K562 (cell line): ENCODE measurements at regions not wholly inside any gene's neighbourhood (a gene's known extent, or its start where the extent isn't known, plus 50 kb on each side); places are given as distances from the start of the nearest gene placed in this dataset.

ENCODE experiments used
- CTCF ChIP-seq, 3 experiments: IDR thresholded peaks in 2 of 3; conservative IDR thresholded peaks in 1 of 3; 2 replicates each; pipeline ENCODE4 v1.5.1; 2011 to 2012; ENCODE audit warnings: low read length in 3 of 3, mild to moderate bottlenecking in 3 of 3, control low read depth in 2 of 3, improper control_type of control experiment in 1 of 3, inconsistent platforms in 1 of 3, low read depth in 1 of 3, mixed read lengths in 1 of 3, moderate library complexity in 1 of 3; ENCODE audit not compliant: insufficient read depth in 2 of 3
- E2F5 ChIP-seq: sonication (generic); formaldehyde crosslinking; IDR thresholded peaks from 2 replicates; pipeline ENCODE4 v1.8.0; 2022; ENCODE audit warnings: mild to moderate bottlenecking, missing genetic modification reagents
- NBN ChIP-seq: fragments of 450-650 bp; IDR thresholded peaks from 2 replicates; pipeline ENCODE4 v1.6.1; 2016; ENCODE audit warnings: low read depth, mild to moderate bottlenecking
- RCOR1 ChIP-seq, 2 experiments: IDR thresholded peaks; 2 replicates each; pipeline ENCODE4 v1.6.1; 2012; ENCODE audit warnings: low read depth in 2 of 2, low read length in 2 of 2, borderline replicate concordance in 1 of 2, improper control_type of control experiment in 1 of 2
- SIN3B ChIP-seq: fragments of 450-650 bp; IDR thresholded peaks from 2 replicates; pipeline ENCODE4 v1.6.1; 2017; ENCODE audit warnings: low read depth, mild to moderate bottlenecking, moderate library complexity
- ZBTB17 ChIP-seq: fragments of 450-650 bp; formaldehyde crosslinking; IDR thresholded peaks from 2 replicates; pipeline ENCODE4 v1.4.0; 2020; ENCODE audit warnings: mild to moderate bottlenecking
- TF ChIP-seq, protein P1 (sequence below): fragments of 250-450 bp; sonication (Bioruptor Pico); IDR thresholded peaks from 2 replicates; pipeline ENCODE4 v1.4.0; 2020; ENCODE audit warnings: mild to moderate bottlenecking, moderate library complexity

DNA sequence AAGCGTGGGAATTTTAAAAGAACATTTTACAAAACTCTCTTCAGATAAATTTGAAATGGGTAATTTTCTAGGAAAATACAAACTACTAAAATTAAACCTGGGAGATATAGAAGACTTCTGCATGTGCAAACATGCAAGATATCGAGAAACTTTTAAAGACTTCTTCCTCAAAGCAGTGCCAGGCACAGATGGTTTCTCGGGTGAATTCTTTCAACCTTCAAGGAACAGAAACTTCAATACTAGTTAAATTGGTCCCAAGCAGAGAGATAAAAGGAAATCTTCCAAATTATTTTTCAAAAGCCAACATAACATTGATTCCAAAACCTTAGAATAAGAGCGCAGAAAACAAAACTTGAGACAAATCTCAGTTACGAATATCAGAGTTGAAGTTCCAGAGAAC is 732.7 kb downstream of the PDCD6IP start:
- TF ChIP-seq E2F5 (CRISPR knock-in tag): no peak
- TF ChIP-seq RCOR1 (IDR thresholded peaks at IDR 0.05; ENCODE audit: borderline replicate concordance in 1 of 2, low read depth in 2 of 2, low read length in 2 of 2): no peak
- no peak for TF ChIP-seq ZBTB17 (CRISPR knock-in tag)
- no peak for TF ChIP-seq NBN
- no peak for TF ChIP-seq SIN3B
- TF ChIP-seq CTCF (IDR thresholded peaks at IDR 0.05 in 2 of 3, conservative IDR thresholded peaks at IDR 0.05 in 1 of 3; ENCODE audit: insufficient read depth in 2 of 3, low read depth in 1 of 3, low read length in 3 of 3): no peak
- TF ChIP-seq, protein P1, sequence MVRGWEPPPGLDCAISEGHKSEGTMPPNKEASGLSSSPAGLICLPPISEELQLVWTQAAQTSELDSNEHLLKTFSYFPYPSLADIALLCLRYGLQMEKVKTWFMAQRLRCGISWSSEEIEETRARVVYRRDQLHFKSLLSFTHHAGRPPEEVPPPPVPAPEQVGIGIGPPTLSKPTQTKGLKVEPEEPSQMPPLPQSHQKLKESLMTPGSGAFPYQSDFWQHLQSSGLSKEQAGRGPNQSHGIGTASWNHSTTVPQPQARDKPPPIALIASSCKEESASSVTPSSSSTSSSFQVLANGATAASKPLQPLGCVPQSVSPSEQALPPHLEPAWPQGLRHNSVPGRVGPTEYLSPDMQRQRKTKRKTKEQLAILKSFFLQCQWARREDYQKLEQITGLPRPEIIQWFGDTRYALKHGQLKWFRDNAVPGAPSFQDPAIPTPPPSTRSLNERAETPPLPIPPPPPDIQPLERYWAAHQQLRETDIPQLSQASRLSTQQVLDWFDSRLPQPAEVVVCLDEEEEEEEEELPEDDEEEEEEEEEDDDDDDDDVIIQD (CRISPR knock-in tag): no peak
